ENCODE measurements at regions not wholly inside any gene's neighbourhood (a gene's known extent, or its start where the extent isn't known, plus 50 kb on each side); places are given as distances from the start of the nearest gene placed in this dataset.

- no peak for DNase-seq (ENCODE audit: extremely low spot score, unreplicated experiment)
- Mint-ChIP-seq H3K27me3 (ENCODE audit: unreplicated experiment) (no peaks in the 10 kb centered on the region), H3K36me3 (ENCODE audit: unreplicated experiment) (no peaks in the 10 kb centered on the region), H3K27ac (ENCODE audit: unreplicated experiment) (no peak overlapping the region), H3K9me3 (ENCODE audit: unreplicated experiment) (peaks cover 5% of the 10 kb centered on the region), H3K4me1 (ENCODE audit: unreplicated experiment) (no peaks in the 10 kb centered on the region), H3K4me3 (ENCODE audit: unreplicated experiment) (no peak overlapping the region)
- TF ChIP-seq CTCF (IDR thresholded peaks at IDR 0.05) = no peak
Observed at GRCh38 chr3:59698091-59698490, 648.3 kb upstream of the CFAP20DC start.

GRCh38 chr3:59696783-59697182, 647.0 kb upstream of the CFAP20DC start:
- no peak for DNase-seq (ENCODE audit: extremely low spot score, unreplicated experiment)
- TF ChIP-seq CTCF (IDR thresholded peaks at IDR 0.05) = no peak
- no peaks in the 10 kb centered on the region for H3K4me1 Mint-ChIP-seq (ENCODE audit: unreplicated experiment)
- no peak overlapping the region for H3K4me3 Mint-ChIP-seq (ENCODE audit: unreplicated experiment)
- no peaks in the 10 kb centered on the region for H3K27me3 Mint-ChIP-seq (ENCODE audit: unreplicated experiment)
- peaks cover 12% of the 10 kb centered on the region for H3K9me3 Mint-ChIP-seq (ENCODE audit: unreplicated experiment)
- H3K27ac Mint-ChIP-seq (ENCODE audit: unreplicated experiment) = no peak overlapping the region
- no peaks in the 10 kb centered on the region for H3K36me3 Mint-ChIP-seq (ENCODE audit: unreplicated experiment)

- Mint-ChIP-seq H3K4me3 (ENCODE audit: unreplicated experiment) (no peak overlapping the region), H3K27ac (ENCODE audit: unreplicated experiment) (no peak overlapping the region), H3K9me3 (ENCODE audit: unreplicated experiment) (peaks cover 12% of the 10 kb centered on the region), H3K27me3 (ENCODE audit: unreplicated experiment) (no peaks in the 10 kb centered on the region), H3K36me3 (ENCODE audit: unreplicated experiment) (no peaks in the 10 kb centered on the region), H3K4me1 (ENCODE audit: unreplicated experiment) (no peaks in the 10 kb centered on the region)
- no peak for TF ChIP-seq CTCF (IDR thresholded peaks at IDR 0.05)
- no peak for DNase-seq (ENCODE audit: extremely low spot score, unreplicated experiment)
Observed at GRCh38 chr3:59695860-59696259, 646.0 kb upstream of the CFAP20DC start.

GRCh38 chr3:59692117-59692516, 642.3 kb upstream of the CFAP20DC start:
- no peaks in the 10 kb centered on the region for H3K27me3 Mint-ChIP-seq (ENCODE audit: unreplicated experiment)
- no peak overlapping the region for H3K4me3 Mint-ChIP-seq (ENCODE audit: unreplicated experiment)
- no peak overlapping the region for H3K27ac Mint-ChIP-seq (ENCODE audit: unreplicated experiment)
- TF ChIP-seq CTCF (IDR thresholded peaks at IDR 0.05) = no peak
- no peaks in the 10 kb centered on the region for H3K36me3 Mint-ChIP-seq (ENCODE audit: unreplicated experiment)
- H3K9me3 Mint-ChIP-seq (ENCODE audit: unreplicated experiment) = peaks cover 12% of the 10 kb centered on the region
- H3K4me1 Mint-ChIP-seq (ENCODE audit: unreplicated experiment) = no peaks in the 10 kb centered on the region
- no peak for DNase-seq (ENCODE audit: extremely low spot score, unreplicated experiment)

- no peak overlapping the region for H3K27ac Mint-ChIP-seq (ENCODE audit: unreplicated experiment)
- TF ChIP-seq CTCF (IDR thresholded peaks at IDR 0.05) = no peak
- peaks cover 6% of the 10 kb centered on the region for H3K9me3 Mint-ChIP-seq (ENCODE audit: unreplicated experiment)
- H3K4me3 Mint-ChIP-seq (ENCODE audit: unreplicated experiment) = no peak overlapping the region
- no peaks in the 10 kb centered on the region for H3K27me3 Mint-ChIP-seq (ENCODE audit: unreplicated experiment)
- H3K36me3 Mint-ChIP-seq (ENCODE audit: unreplicated experiment) = no peaks in the 10 kb centered on the region
- no peaks in the 10 kb centered on the region for H3K4me1 Mint-ChIP-seq (ENCODE audit: unreplicated experiment)
- no peak for DNase-seq (ENCODE audit: extremely low spot score, unreplicated experiment)
Observed at GRCh38 chr3:59690886-59691285, 641.1 kb upstream of the CFAP20DC start.

Measured in osteocyte (in vitro differentiated cells).